ENCODE measurements at regions not wholly inside any gene's neighbourhood (a gene's known extent, or its start where the extent isn't known, plus 50 kb on each side); places are given as distances from the start of the nearest gene placed in this dataset.

- H3K4me3 ChIP-seq (ENCODE audit: insufficient read depth, low read depth, low read length, poor library complexity, severe bottlenecking) = no peak overlapping the region
- H3K36me3 ChIP-seq (ENCODE audit: control insufficient read depth, insufficient read depth, low read length) = no peaks in the 10 kb centered on the region
- no peak for DNase-seq
- H3K9me3 ChIP-seq (ENCODE audit: control insufficient read depth, low read length) = no peaks in the 10 kb centered on the region
- no peak overlapping the region for H3K27ac ChIP-seq (ENCODE audit: insufficient read depth, low read length, poor library complexity, severe bottlenecking)
- no peaks in the 10 kb centered on the region for H3K27me3 ChIP-seq (replicated peaks; ENCODE audit: control insufficient read depth, insufficient read depth, low read length, poor library complexity, severe bottlenecking)
- no peaks in the 10 kb centered on the region for H3K4me1 ChIP-seq (ENCODE audit: control insufficient read depth, insufficient read depth, low read length, poor library complexity, severe bottlenecking)
These were observed 386.3 kb downstream of the ENC1 start for GRCh38 chr5:74254257-74254656.

DNA sequence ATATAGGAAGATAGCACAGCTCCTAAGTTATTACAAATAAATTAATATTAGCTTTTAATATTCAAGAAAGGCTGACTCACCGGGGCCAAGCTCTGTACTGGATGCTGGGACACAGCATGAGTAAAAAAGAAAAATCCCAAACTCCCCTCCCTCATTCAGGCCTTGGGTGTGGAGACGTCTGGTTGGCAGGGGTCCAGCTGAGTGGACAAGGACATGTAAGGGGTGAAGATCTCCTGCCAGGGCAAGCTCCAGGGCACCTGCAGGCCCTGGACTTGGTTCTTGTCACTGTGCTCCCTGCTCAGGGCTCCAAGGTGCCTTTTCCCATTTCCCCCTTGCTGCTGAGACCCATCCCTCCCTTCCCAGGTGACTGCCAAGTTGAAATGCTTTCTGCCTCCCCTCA lies 388.5 kb downstream of the ENC1 start:
- Histone ChIP-seq H3K27ac (ENCODE audit: insufficient read depth, low read length, poor library complexity, severe bottlenecking) (no peak overlapping the region), H3K27me3 (replicated peaks; ENCODE audit: control insufficient read depth, insufficient read depth, low read length, poor library complexity, severe bottlenecking) (no peaks in the 10 kb centered on the region), H3K4me1 (ENCODE audit: control insufficient read depth, insufficient read depth, low read length, poor library complexity, severe bottlenecking) (no peaks in the 10 kb centered on the region), H3K36me3 (ENCODE audit: control insufficient read depth, insufficient read depth, low read length) (no peaks in the 10 kb centered on the region), H3K4me3 (ENCODE audit: insufficient read depth, low read depth, low read length, poor library complexity, severe bottlenecking) (no peak overlapping the region), H3K9me3 (ENCODE audit: control insufficient read depth, low read length) (no peaks in the 10 kb centered on the region)
- DNase-seq = no peak

DNA sequence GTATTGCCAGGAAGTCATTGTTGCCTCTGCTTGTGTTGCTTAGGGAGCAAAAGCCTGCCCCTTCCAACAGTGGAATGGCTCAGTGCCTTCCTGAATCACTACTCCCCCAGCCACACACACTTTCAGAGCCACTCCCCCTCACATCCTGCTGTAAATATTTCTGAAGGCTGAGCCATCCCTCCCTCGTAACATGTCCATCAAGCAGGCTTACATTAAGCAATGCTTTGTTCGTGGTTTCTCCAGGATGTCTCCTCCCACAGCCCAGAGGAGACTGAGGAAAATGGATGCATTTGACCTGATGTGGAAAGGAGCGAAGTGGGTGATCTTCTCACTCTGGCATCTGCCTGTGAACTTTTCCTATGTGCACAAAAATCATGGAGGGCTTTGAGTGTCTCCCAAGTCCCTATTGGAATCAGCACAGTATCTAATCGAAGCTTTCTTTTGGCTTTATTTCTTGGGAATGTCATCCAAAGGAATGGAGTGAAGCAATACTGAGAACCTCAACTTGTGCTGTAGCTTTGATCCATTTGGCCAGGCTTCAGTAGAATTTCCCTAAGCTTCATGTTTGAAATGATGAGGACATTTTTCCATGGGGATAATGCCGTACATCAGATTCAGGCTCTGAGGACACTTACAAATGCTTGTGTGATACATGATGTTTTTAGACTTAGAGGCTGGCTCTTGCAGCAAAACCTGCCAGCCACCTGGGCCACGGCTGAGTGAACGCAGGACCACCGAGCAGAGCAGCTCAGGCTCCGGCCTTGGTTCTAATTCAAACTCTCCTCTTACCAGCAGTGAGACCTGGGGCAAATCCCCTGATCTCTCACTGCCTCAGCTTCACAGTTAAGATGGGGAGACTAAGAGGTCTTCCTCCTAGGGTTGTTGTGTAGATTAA lies 389.1 kb downstream of the ENC1 start:
- no peak overlapping the region for H3K27ac ChIP-seq (ENCODE audit: insufficient read depth, low read length, poor library complexity, severe bottlenecking)
- H3K4me3 ChIP-seq (ENCODE audit: insufficient read depth, low read depth, low read length, poor library complexity, severe bottlenecking) = no peak overlapping the region

DNA sequence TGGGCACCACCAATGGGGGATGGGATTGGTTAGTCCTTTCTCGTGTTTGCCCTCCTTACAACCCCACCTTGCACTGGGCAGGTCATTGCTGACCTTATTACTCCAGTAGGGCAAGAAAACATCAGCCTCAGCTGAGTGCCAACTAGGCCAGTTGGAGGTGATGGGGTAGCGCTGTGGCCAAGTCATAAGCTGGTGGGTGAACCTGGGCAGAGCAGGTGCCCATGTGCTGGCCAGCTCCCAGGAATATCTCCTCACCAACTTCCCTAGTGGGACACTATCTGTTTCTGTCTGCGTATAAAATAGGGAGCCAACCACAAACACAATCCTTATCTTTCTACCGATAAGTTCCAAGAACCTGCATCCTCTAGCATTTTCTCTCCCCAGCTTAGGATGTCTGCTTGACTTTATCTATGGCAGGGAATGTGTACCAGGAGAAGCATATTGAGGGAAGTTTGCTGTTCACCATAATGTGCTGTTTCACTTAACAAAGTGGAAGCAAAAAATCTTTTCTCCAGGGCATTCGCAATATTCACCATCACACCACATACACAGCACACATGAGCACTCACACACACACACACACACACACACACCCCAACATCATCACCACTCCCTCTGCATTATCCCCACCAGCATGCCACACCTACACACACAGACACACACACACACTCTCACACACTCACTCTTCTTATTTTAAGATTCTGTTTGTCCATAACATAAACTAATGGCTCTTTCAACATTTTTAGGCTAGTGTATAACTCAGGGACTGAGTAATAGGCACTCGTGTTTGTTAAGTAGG lies 390.0 kb downstream of the ENC1 start:
- no peak overlapping the region for H3K27ac ChIP-seq (ENCODE audit: insufficient read depth, low read length, poor library complexity, severe bottlenecking)
- DNase-seq = no peak
- no peak overlapping the region for H3K4me3 ChIP-seq (ENCODE audit: insufficient read depth, low read depth, low read length, poor library complexity, severe bottlenecking)
- H3K9me3 ChIP-seq (ENCODE audit: control insufficient read depth, low read length) = no peaks in the 10 kb centered on the region
- H3K4me1 ChIP-seq (ENCODE audit: control insufficient read depth, insufficient read depth, low read length, poor library complexity, severe bottlenecking) = no peaks in the 10 kb centered on the region
- H3K27me3 ChIP-seq (replicated peaks; ENCODE audit: control insufficient read depth, insufficient read depth, low read length, poor library complexity, severe bottlenecking) = no peaks in the 10 kb centered on the region
- no peaks in the 10 kb centered on the region for H3K36me3 ChIP-seq (ENCODE audit: control insufficient read depth, insufficient read depth, low read length)

More for the DNA sequence above, 389.1 kb downstream of the ENC1 start:
- Histone ChIP-seq H3K27me3 (replicated peaks; ENCODE audit: control insufficient read depth, insufficient read depth, low read length, poor library complexity, severe bottlenecking) (no peaks in the 10 kb centered on the region), H3K36me3 (ENCODE audit: control insufficient read depth, insufficient read depth, low read length) (no peaks in the 10 kb centered on the region), H3K4me1 (ENCODE audit: control insufficient read depth, insufficient read depth, low read length, poor library complexity, severe bottlenecking) (no peaks in the 10 kb centered on the region), H3K9me3 (ENCODE audit: control insufficient read depth, low read length) (no peaks in the 10 kb centered on the region)
- no peak for DNase-seq

DNA sequence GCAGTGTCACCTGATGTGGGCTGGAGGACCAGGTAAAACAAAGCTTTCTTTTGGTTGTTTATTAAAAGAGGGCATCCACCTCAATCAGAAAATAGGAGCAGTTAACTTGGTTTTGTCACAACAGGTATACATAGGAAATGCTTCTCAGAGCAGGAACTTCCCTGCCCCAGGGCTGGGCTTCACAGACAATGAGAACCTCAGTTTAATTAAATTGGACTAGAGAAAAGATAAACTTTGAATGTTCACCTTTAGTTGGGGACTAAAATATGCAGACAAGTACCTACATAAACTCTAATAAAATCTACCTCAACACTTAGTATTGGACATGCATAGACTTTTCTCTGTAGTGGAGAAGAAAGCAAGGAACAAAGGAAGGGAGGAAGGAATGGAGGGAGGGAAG lies 392.0 kb downstream of the ENC1 start:
- no peaks in the 10 kb centered on the region for H3K9me3 ChIP-seq (ENCODE audit: control insufficient read depth, low read length)
- H3K4me1 ChIP-seq (ENCODE audit: control insufficient read depth, insufficient read depth, low read length, poor library complexity, severe bottlenecking) = no peaks in the 10 kb centered on the region
- DNase-seq = no peak
- H3K36me3 ChIP-seq (ENCODE audit: control insufficient read depth, insufficient read depth, low read length) = no peaks in the 10 kb centered on the region
- no peak overlapping the region for H3K4me3 ChIP-seq (ENCODE audit: insufficient read depth, low read depth, low read length, poor library complexity, severe bottlenecking)
- H3K27me3 ChIP-seq (replicated peaks; ENCODE audit: control insufficient read depth, insufficient read depth, low read length, poor library complexity, severe bottlenecking) = no peaks in the 10 kb centered on the region
- H3K27ac ChIP-seq (ENCODE audit: insufficient read depth, low read length, poor library complexity, severe bottlenecking) = no peak overlapping the region

GRCh38 chr5:74244406-74244805 lies 396.1 kb downstream of the ENC1 start:
- H3K27ac ChIP-seq (ENCODE audit: insufficient read depth, low read length, poor library complexity, severe bottlenecking) = no peak overlapping the region

GRCh38 chr5:74243634-74244033 lies 396.9 kb downstream of the ENC1 start:
- Histone ChIP-seq H3K4me1 (ENCODE audit: control insufficient read depth, insufficient read depth, low read length, poor library complexity, severe bottlenecking) (no peaks in the 10 kb centered on the region), H3K9me3 (ENCODE audit: control insufficient read depth, low read length) (no peaks in the 10 kb centered on the region), H3K36me3 (ENCODE audit: control insufficient read depth, insufficient read depth, low read length) (no peaks in the 10 kb centered on the region), H3K27me3 (replicated peaks; ENCODE audit: control insufficient read depth, insufficient read depth, low read length, poor library complexity, severe bottlenecking) (no peaks in the 10 kb centered on the region), H3K27ac (ENCODE audit: insufficient read depth, low read length, poor library complexity, severe bottlenecking) (no peak overlapping the region), H3K4me3 (ENCODE audit: insufficient read depth, low read depth, low read length, poor library complexity, severe bottlenecking) (no peak overlapping the region)
- DNase-seq = no peak

More at GRCh38 chr5:74244406-74244805, 396.1 kb downstream of the ENC1 start:
- H3K9me3 ChIP-seq (ENCODE audit: control insufficient read depth, low read length) = no peaks in the 10 kb centered on the region
- H3K27me3 ChIP-seq (replicated peaks; ENCODE audit: control insufficient read depth, insufficient read depth, low read length, poor library complexity, severe bottlenecking) = no peaks in the 10 kb centered on the region
- H3K36me3 ChIP-seq (ENCODE audit: control insufficient read depth, insufficient read depth, low read length) = no peaks in the 10 kb centered on the region
- H3K4me1 ChIP-seq (ENCODE audit: control insufficient read depth, insufficient read depth, low read length, poor library complexity, severe bottlenecking) = no peaks in the 10 kb centered on the region
- no peak overlapping the region for H3K4me3 ChIP-seq (ENCODE audit: insufficient read depth, low read depth, low read length, poor library complexity, severe bottlenecking)
- no peak for DNase-seq

GRCh38 chr5:74242516-74242915 lies 398.0 kb downstream of the ENC1 start:
- H3K9me3 ChIP-seq (ENCODE audit: control insufficient read depth, low read length) = no peaks in the 10 kb centered on the region
- H3K4me3 ChIP-seq (ENCODE audit: insufficient read depth, low read depth, low read length, poor library complexity, severe bottlenecking) = no peak overlapping the region
- no peaks in the 10 kb centered on the region for H3K36me3 ChIP-seq (ENCODE audit: control insufficient read depth, insufficient read depth, low read length)
- no peak overlapping the region for H3K27ac ChIP-seq (ENCODE audit: insufficient read depth, low read length, poor library complexity, severe bottlenecking)
- H3K4me1 ChIP-seq (ENCODE audit: control insufficient read depth, insufficient read depth, low read length, poor library complexity, severe bottlenecking) = no peaks in the 10 kb centered on the region
- H3K27me3 ChIP-seq (replicated peaks; ENCODE audit: control insufficient read depth, insufficient read depth, low read length, poor library complexity, severe bottlenecking) = no peaks in the 10 kb centered on the region
- no peak for DNase-seq

DNA sequence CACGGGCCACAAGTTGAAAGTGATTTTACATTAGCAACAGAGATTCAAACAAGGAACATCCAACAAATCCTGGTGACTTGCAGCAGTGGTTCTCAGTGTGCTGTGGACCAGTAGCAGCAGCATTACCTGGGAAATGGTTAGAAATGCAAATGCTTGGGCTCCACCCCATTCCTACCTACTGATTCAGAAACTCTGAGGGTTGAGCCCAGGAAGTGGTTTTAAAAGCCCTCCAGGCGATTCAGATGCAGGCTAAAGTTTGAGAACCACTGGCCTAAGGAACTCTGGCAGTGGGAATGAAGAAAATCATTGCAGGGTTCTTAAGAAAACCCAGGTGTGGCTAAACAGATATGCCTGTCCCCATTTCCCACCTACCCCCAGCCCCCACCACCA lies 398.8 kb downstream of the ENC1 start:
- no peak overlapping the region for H3K27ac ChIP-seq (ENCODE audit: insufficient read depth, low read length, poor library complexity, severe bottlenecking)
- no peak overlapping the region for H3K4me3 ChIP-seq (ENCODE audit: insufficient read depth, low read depth, low read length, poor library complexity, severe bottlenecking)
- no peaks in the 10 kb centered on the region for H3K27me3 ChIP-seq (replicated peaks; ENCODE audit: control insufficient read depth, insufficient read depth, low read length, poor library complexity, severe bottlenecking)
- H3K36me3 ChIP-seq (ENCODE audit: control insufficient read depth, insufficient read depth, low read length) = no peaks in the 10 kb centered on the region
- no peak for DNase-seq
- H3K4me1 ChIP-seq (ENCODE audit: control insufficient read depth, insufficient read depth, low read length, poor library complexity, severe bottlenecking) = no peaks in the 10 kb centered on the region
- H3K9me3 ChIP-seq (ENCODE audit: control insufficient read depth, low read length) = no peaks in the 10 kb centered on the region

All from effector memory CD4-positive, alpha-beta T cell (primary cell).